ENCODE measurements at regions not wholly inside any gene's neighbourhood (a gene's known extent, or its start where the extent isn't known, plus 50 kb on each side); places are given as distances from the start of the nearest gene placed in this dataset.

DNA sequence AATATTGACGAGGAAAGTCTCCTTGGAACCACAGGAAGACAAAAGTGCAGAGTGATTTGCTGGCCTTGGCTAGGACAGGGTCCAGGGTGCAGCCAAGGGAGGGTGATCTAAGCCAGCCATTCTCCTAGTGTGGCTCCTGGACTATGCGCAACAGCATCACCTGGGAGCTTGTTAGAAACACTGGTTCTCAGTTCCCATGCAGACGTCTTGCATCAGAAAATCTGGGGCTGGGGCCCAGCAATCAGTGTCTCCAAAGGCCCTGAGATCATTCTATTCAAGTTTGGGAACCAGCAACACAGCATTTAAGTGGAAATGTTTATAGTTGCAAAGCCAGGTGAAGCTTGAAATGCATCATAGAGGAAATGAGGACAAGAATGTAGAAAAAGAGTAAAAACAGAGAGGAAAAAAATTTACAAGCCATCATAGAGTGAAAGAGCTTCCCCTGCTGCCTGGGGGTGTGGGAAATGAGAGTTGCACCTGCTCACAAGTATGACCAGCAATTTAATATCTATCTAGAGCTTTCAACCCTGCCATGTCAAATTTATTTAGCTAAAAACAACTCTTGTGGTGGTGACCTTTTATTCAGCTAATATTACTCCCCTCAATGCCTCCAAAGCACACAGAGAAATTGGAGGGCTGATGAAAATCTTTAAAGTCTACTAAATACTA lies 54.4 kb upstream of the SEC11C start:
- H3K4me1 Mint-ChIP-seq, result peaks cover 14 to 41% (median 17%) of the 10 kb centered on the region in 3 donors
- H3K36me3 Mint-ChIP-seq, result no peaks in the 10 kb centered on the region
- no peak for ATAC-seq (ENCODE audit: low read depth in 2 of 2)
- peaks cover 5 to 29% (median 29%) of the 10 kb centered on the region in 3 donors for H3K27me3 Mint-ChIP-seq
- no peak for DNase-seq
- H3K27ac Mint-ChIP-seq, result peak overlapping the region in 3 of 6 donors; percentile 32 to 57 (median 43)
- peak overlapping the region in 3 of 8 donors; percentile 19 to 55 (median 36) for H3K4me3 Mint-ChIP-seq
- no peaks in the 10 kb centered on the region for H3K9me3 Mint-ChIP-seq

DNA sequence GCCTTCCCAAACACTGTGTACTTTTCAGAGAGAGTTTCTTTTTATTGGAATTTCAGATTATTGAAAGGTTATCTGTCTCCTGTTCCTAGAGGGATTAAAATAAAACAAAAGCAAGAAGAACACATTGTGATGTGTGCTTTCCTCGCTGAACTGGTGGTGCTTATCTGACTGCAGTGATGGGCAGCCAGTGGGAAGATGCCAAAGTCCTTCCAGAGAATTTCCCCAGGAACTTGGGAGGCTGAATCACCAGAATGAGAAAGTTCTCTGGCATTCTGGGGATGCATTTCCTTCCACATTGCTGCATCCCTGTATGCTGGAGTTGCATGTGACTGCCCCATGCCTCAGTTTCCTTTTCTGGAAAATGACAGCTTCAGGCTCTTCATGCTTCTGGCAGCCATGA lies 53.9 kb upstream of the SEC11C start:
- peaks cover 14 to 41% (median 17%) of the 10 kb centered on the region in 3 donors for H3K4me1 Mint-ChIP-seq
- H3K36me3 Mint-ChIP-seq, result no peaks in the 10 kb centered on the region
- no peak for DNase-seq
- H3K4me3 Mint-ChIP-seq, result no peak overlapping the region
- H3K9me3 Mint-ChIP-seq, result no peaks in the 10 kb centered on the region
- peak overlapping the region in 1 of 6 donors; percentile 91 for H3K27ac Mint-ChIP-seq
- peaks cover 7 to 29% (median 29%) of the 10 kb centered on the region in 3 donors for H3K27me3 Mint-ChIP-seq
- no peak for ATAC-seq (ENCODE audit: low read depth in 2 of 2)

DNA sequence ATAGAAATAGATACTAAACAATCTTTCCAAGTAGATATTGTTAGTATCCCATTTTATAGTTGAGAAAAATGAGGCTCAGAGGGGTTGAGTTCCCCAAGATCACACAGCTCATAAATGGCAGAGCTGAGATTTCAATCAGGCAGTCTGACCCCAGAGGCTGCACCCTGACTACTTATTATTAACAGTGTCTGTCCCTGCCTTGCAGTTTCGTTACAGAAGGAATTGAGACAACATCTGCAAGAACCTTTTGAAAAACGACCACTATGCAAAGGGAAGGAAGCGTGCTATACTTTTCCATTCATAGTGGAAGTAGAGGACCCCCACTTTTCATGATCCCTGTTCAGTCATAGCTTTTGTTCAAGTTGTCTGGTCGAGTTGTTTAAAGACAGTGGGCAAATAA lies 53.2 kb upstream of the SEC11C start:
- DNase-seq, result no peak
- Mint-ChIP-seq H3K27me3 (peaks cover 7 to 30% (median 29%) of the 10 kb centered on the region in 3 donors), H3K36me3 (no peaks in the 10 kb centered on the region), H3K4me1 (peaks cover 14 to 41% (median 17%) of the 10 kb centered on the region in 3 donors), H3K27ac (no peak overlapping the region), H3K9me3 (no peaks in the 10 kb centered on the region), H3K4me3 (peak overlapping the region in 1 of 8 donors; percentile 56)
- no peak for ATAC-seq (ENCODE audit: low read depth in 2 of 2)

DNA sequence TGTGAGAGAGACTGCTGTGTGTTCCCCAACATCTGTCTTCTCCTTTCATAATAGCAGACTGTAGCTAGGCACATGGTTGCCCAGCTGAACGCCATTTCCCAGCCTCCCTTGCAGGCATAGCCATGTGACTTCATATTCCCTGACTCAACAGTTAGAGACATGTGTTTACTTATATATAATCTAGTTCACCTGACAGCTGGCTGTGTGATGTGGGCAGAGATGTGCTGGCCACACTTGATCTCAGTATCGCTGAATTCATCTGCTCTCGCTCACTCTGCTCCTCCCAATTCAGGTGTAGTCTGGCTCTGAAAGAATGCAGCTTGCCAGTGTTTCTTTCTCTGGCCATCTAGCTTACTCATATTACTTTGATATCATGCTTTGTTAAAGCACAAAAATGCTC lies 52.3 kb upstream of the SEC11C start:
- H3K4me3 Mint-ChIP-seq, result peak overlapping the region in 1 of 8 donors; percentile 23
- ATAC-seq (ENCODE audit: low read depth in 2 of 2) (no peak), DNase-seq (no peak)
- peak overlapping the region in 1 of 6 donors; percentile 22 for H3K27ac Mint-ChIP-seq
- no peaks in the 10 kb centered on the region for H3K9me3 Mint-ChIP-seq
- H3K27me3 Mint-ChIP-seq, result peaks cover 15 to 32% (median 24%) of the 10 kb centered on the region in 3 donors
- H3K36me3 Mint-ChIP-seq, result no peaks in the 10 kb centered on the region
- peaks cover 14 to 46% (median 17%) of the 10 kb centered on the region in 3 donors for H3K4me1 Mint-ChIP-seq

Data from naive B cell (primary cell).